GM12892 (cell line): ENCODE measurements at regions not wholly inside any gene's neighbourhood (a gene's known extent, or its start where the extent isn't known, plus 50 kb on each side); places are given as distances from the start of the nearest gene placed in this dataset.

ENCODE experiments used
- DNase-seq: peaks from one replicate; pipeline ENCODE4 v3.0.0; 2011; ENCODE audit not compliant: insufficient read length
- FAIRE-seq: peaks from 2 replicates; lab custom pipeline; 2011; peaks lifted over from hg19 to GRCh38; lab: Jason Lieb, UNC
- POLR2A ChIP-seq: IDR thresholded peaks from 2 replicates; pipeline ENCODE4 v1.6.1; 2011; ENCODE audit warnings: low read depth, low read length, control low read depth
- POLR2AphosphoS5 ChIP-seq: IDR thresholded peaks from 2 replicates; pipeline ENCODE4 v1.6.1; 2011; ENCODE audit warnings: low read depth, low read length, control low read depth
- TAF1 ChIP-seq: IDR thresholded peaks from 2 replicates; pipeline ENCODE4 v1.6.1; 2011; ENCODE audit warnings: low read depth, mild to moderate bottlenecking, control low read depth, low read length, borderline replicate concordance

DNA sequence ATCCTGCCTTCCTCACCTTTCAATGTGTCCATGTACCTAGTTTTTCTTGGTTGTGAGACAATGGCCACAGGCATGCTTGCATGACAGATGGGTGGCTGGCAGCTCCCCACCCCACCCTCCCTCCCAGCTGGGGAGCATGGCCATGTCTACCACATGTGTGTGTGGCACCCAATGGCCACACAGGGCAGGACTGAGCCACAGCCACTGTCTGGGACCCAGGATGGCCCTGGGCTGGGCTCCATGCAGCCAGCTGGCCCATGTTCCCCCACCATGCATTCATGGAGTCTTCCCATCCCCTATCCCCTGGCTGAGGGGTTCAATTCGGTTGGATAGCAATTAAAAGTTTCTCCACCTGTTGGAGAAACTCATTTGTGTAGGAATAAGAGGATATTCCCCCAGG lies 566.0 kb upstream of the USP15 start:
- DNase-seq: no peak
- no peak for FAIRE-seq
- TF ChIP-seq TAF1: no peak
- TF ChIP-seq POLR2AphosphoS5: no peak
- no peak for TF ChIP-seq POLR2A

DNA sequence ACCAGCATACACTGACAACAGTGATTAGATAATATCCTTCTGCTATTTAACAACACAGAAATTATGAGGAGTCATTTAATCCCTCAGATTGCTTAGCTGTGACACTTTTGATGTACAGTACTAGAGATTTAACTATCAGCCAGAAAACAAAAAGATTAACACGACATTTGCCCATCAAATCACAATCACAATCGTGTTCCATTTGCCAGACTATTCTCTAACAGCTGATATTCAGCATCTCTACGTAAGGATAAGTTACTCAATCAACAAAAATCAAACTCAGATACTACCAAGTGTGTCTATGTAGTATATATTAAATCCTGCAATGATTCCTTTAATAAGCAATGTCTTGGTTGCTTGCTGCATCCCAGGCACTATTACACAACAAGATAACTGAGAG lies 558.7 kb upstream of the USP15 start:
- TF ChIP-seq POLR2AphosphoS5 (no peak), TAF1 (no peak), POLR2A (no peak)
- no peak for DNase-seq
- no peak for FAIRE-seq

DNA sequence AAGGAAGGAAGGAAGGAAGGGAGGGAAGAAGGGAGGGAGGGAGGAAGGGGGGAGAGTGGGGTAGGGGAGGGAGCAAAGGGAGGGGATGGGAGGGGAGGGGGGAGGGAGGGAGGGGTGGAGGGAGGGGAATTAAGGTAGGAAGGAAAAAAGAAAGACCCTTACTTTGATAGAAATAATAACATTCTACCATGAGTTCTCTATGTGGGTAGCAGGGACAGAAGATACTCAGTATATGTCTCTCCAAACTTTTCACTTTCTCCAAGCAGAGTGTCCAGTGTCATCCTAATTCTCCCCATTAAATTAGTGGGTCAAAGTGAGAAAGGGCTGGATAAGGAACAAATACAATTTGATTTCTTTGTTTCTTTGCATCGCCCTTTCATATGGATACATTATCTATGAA lies 553.4 kb upstream of the USP15 start:
- no peak for TF ChIP-seq POLR2AphosphoS5
- TF ChIP-seq POLR2A: no peak
- TF ChIP-seq TAF1: no peak
- DNase-seq (no peak), FAIRE-seq (no peak)

DNA sequence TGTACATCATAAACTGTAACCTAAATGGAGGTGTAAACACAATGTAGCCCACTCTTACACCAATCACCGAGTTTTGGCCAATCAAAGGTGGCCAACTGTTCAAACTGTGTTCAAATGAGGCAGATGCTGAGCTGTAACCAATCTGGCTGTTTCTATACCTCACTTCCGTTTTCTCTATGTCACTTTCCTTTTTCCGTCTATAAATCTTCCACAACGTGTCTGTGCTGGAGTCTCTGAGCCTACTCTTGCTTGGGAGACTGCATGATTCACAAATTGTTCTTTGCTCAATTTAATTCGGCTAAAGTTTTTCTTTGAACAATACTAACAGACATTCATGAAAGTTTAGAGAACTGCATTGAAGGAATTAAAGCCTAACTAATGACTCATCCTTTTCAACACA lies 547.1 kb upstream of the USP15 start:
- DNase-seq: no peak
- TF ChIP-seq POLR2AphosphoS5: no peak
- no peak for TF ChIP-seq TAF1
- no peak for TF ChIP-seq POLR2A
- no peak for FAIRE-seq

DNA sequence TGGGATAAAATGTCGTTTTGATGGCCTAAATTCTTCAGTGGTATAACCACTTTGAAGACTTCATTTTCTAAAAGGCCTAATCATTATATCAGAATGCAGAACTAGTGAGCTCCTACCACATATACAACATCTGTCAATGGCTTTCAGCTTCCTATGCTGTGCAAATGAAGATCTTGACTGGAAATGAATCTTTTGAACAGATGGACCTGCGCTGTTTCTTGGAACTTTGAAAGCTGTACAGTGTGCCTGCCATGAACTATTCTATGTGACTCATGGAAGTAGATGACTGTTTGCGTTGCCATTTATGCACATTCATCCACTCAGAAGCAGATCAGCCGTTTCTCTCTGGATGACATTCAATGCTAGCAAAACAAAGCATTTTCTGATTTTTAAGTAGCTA lies 542.2 kb upstream of the USP15 start:
- no peak for FAIRE-seq
- TF ChIP-seq POLR2A (no peak), POLR2AphosphoS5 (no peak), TAF1 (no peak)
- DNase-seq: no peak

DNA sequence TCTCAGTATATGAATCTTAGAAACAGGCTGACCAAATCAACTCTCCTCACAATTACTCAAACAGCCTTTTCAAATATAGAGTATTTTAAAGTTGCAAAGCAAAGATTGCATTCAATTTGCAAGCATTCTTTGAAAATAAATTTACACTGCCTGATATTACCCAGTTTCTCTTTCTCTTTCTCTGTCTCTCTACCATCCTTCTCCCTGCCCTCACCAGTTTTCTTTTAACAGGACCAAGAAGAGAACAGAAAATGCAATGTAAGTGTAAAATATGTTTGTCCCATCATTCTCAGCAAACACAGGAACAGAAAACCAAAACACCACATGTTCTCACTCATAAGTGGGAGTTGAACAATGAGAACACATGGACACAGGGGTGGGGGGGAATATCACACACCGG lies 520.3 kb upstream of the USP15 start:
- no peak for DNase-seq
- FAIRE-seq: no peak
- TF ChIP-seq TAF1: no peak
- TF ChIP-seq POLR2A: no peak
- no peak for TF ChIP-seq POLR2AphosphoS5

DNA sequence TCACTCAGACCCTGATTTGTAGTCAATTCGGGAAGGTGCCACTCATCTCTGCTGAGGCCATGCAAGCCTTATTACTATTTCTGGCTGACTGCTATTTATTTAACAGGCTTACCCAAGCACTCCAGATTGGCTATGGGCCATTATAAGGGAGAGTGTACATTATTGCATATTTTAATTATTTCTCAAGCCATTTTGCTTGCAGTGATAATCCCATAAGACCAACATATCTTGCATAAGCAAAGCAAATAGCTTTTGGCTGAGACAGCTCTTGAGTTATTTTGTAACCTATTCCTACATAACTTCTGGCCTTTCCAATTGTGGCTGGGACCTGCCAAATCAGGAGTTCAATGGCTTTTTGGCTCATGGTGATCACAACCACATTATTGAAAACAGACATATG lies 509.6 kb upstream of the USP15 start:
- FAIRE-seq (no peak), DNase-seq (no peak)
- TF ChIP-seq POLR2A (no peak), TAF1 (no peak), POLR2AphosphoS5 (no peak)

DNA sequence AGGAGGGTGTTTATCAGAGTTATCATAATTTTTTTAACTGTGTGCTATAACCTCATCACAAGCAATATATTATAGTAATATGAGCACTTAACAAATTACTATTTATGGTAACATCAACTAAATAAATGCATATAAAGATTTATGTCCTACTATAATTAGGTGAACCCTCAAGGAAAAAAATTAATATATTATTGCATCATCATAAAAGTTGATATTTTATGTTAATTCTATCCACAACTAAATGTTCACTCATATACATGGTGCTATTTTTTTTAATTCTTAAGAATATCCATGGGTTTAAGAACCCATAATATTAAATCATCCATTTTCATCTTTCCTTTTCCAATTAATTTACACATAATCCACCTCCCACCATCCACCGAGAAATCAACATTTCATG lies 506.0 kb upstream of the USP15 start:
- TF ChIP-seq POLR2AphosphoS5: no peak
- TF ChIP-seq POLR2A: no peak
- TF ChIP-seq TAF1: no peak
- FAIRE-seq (no peak), DNase-seq (no peak)

DNA sequence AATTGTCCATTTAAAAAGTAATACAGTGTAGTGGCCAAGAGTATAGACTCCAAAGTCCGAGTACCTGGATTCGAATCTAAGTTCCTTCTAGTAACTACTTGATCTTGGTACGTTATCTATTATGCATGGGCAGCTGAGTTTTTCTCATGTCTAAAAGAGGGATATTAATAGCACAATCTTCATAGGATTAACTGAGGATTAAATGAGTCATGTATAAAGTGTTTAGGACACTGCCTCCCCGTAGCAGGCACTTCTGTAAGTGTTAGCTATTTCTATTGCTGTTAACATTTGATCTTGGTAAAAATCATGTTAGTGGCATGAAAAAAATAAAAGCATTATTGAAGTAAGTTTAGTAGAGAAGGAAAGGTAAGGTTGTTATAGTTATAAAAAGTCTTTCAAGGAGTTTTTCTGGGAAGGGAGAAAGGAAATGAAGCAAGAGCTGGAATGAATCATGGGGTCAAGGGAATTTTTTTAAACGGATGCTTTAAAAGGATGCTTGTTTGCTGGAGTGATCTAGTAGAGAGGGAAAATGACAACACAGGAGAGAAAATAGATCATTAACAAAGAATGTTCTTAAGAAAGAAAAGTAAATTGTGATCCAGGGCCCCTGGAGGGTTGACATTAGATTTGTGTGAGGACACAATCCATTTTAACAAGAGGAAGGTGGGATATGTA lies 502.2 kb upstream of the USP15 start:
- no peak for TF ChIP-seq TAF1
- no peak for TF ChIP-seq POLR2A
- no peak for TF ChIP-seq POLR2AphosphoS5
- FAIRE-seq: no peak
- no peak for DNase-seq

DNA sequence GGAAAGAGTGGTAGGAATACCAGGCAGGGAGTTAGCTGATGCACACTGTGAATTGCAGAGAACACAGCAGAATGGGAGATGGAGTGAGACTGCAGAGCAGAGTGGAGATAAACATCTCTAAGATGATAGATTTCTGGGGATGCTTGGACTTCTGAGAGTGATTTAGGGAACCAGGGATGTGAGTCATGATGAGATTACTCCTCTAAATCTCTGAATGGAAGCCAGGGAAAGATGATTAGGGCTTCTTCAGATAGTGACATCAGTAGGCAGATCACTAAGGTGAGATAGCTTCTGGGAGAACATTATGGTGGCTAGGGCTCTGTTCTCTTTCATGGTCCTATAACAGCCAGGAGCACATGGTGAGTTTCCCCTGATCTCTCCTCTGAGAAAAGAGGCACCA lies 501.5 kb upstream of the USP15 start:
- FAIRE-seq: no peak
- TF ChIP-seq TAF1 (no peak), POLR2A (no peak), POLR2AphosphoS5 (no peak)
- no peak for DNase-seq

DNA sequence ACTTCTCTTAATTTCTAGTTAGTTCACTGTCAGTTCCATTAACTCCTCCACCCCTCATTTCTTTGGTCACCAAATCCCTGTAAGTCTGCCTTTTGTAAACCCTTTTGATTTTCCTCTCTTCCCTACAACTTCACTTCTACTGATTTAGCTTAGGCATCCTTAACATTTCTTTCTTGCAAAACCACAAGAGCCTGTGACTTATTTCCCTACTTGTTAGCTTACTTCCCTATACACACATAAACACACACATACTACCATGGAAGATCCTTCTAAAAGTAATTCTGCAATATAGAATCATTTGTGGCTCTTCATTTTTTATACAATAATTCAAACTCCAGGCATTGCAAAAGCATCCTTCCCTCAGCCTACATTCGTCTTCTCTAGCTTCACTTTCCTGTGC lies 494.3 kb upstream of the USP15 start:
- no peak for FAIRE-seq

DNA sequence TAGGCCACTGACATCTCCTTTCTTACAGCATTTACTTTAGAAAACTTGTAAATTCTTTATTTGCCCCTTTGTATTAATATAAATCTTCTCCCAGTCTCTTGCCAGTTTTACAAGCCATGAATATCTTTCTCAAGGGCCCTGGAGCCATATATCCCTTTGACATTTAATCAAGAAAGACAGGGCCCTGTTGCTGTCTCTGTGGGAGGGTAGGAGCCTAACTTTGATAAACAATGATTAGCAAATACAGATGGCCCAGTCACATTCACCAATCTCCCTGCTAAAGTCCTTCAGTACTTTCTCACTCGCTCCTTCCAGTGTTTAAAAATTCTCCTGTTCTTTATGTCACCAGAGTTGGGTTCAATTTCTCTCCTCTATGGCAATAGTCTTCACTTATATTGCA lies 479.8 kb upstream of the USP15 start:
- no peak for DNase-seq

More for the DNA sequence above, 494.3 kb upstream of the USP15 start:
- TF ChIP-seq POLR2A (no peak), TAF1 (no peak)
- DNase-seq: no peak

DNA sequence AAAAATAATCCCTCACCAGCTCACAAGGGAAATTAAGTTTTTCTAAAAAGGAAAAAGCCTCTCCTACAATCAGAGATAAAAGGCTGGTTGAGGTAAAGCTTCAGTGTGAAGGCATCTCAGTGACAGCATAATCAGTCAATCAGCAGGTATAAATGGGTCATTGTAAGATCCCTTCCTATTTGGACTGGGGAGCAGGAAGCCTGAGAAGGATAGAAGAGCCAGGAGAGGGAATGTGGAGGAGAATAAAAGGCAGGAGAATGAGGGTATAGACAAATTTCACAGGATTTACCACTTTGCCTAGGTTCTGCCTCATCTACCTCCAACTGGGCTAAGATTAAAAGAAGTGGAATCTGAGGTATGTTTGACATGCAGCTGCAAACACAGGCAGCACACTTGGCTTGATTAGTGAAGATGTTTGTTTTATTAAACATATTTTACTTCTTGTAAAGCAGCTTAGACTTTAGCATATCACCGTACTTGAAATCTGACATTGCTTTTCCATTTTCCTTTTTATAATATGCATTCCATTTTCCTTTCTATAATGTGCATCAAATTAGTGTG lies 479.1 kb upstream of the USP15 start:
- TF ChIP-seq POLR2AphosphoS5 (no peak), TAF1 (no peak), POLR2A (no peak)
- FAIRE-seq: no peak

More for the DNA sequence above, 479.8 kb upstream of the USP15 start:
- FAIRE-seq: no peak
- TF ChIP-seq POLR2AphosphoS5: no peak
- no peak for TF ChIP-seq POLR2A
- TF ChIP-seq TAF1: no peak

More for the DNA sequence above, 479.1 kb upstream of the USP15 start:
- no peak for DNase-seq
